HS-27A (cell line): ENCODE measurements at regions not wholly inside any gene's neighbourhood (a gene's known extent, or its start where the extent isn't known, plus 50 kb on each side); places are given as distances from the start of the nearest gene placed in this dataset.

Experiments used
- DNase-seq: peaks from one replicate; pipeline ENCODE4 v3.0.0-alpha.2; 2012; ENCODE audit warnings: low read depth, missing footprints

GRCh38 chr16:64019339-64019738 is 1102.5 kb downstream of the CDH11 start:
- DNase-seq = no peak

- DNase-seq = no peak
These were observed 1104.1 kb downstream of the CDH11 start for GRCh38 chr16:64017796-64018195.

GRCh38 chr16:64013856-64014255 is 1108.0 kb downstream of the CDH11 start:
- no peak for DNase-seq

- DNase-seq = no peak
These were observed 1109.7 kb downstream of the CDH11 start for GRCh38 chr16:64012166-64012565.

- DNase-seq = no peak
These were observed 1110.2 kb downstream of the CDH11 start for GRCh38 chr16:64011650-64012049.

- DNase-seq = no peak
These were observed 1113.7 kb downstream of the CDH11 start for GRCh38 chr16:64008131-64008530.

GRCh38 chr16:64004116-64004515 is 1117.7 kb downstream of the CDH11 start:
- DNase-seq = no peak

GRCh38 chr16:63995025-63995424 is 1126.8 kb downstream of the CDH11 start:
- DNase-seq = no peak

GRCh38 chr16:63983401-63983800 is 1138.5 kb downstream of the CDH11 start:
- DNase-seq = no peak

- no peak for DNase-seq
These were observed 1139.1 kb downstream of the CDH11 start for GRCh38 chr16:63982741-63983140.

GRCh38 chr16:63982110-63982509 is 1139.8 kb downstream of the CDH11 start:
- no peak for DNase-seq

GRCh38 chr16:63981639-63982038 is 1140.2 kb downstream of the CDH11 start:
- DNase-seq = no peak

GRCh38 chr16:63980763-63981162 is 1141.1 kb downstream of the CDH11 start:
- DNase-seq = no peak

- DNase-seq = no peak
These were observed 1143.6 kb downstream of the CDH11 start for GRCh38 chr16:63978240-63978639.

- no peak for DNase-seq
These were observed 1145.5 kb downstream of the CDH11 start for GRCh38 chr16:63976345-63976744.

GRCh38 chr16:63975669-63976068 is 1146.2 kb downstream of the CDH11 start:
- no peak for DNase-seq

- DNase-seq = no peak
These were observed 1153.9 kb downstream of the CDH11 start for GRCh38 chr16:63967966-63968365.

- DNase-seq = no peak
These were observed 1161.5 kb downstream of the CDH11 start for GRCh38 chr16:63960321-63960720.

- DNase-seq = no peak
These were observed 1174.8 kb downstream of the CDH11 start for GRCh38 chr16:63947022-63947421.

GRCh38 chr16:63945806-63946205 is 1176.1 kb downstream of the CDH11 start:
- DNase-seq = no peak

- no peak for DNase-seq
These were observed 1178.3 kb downstream of the CDH11 start for GRCh38 chr16:63943566-63943965.

- no peak for DNase-seq
These were observed 1183.2 kb downstream of the CDH11 start for GRCh38 chr16:63938661-63939060.

- no peak for DNase-seq
These were observed 1188.0 kb downstream of the CDH11 start for GRCh38 chr16:63933841-63934240.

- no peak for DNase-seq
These were observed 1193.4 kb downstream of the CDH11 start for GRCh38 chr16:63928421-63928820.

GRCh38 chr16:63925221-63925620 is 1196.6 kb downstream of the CDH11 start:
- DNase-seq = no peak
